SJCRH30 (cell line): ENCODE measurements at regions not wholly inside any gene's neighbourhood (a gene's known extent, or its start where the extent isn't known, plus 50 kb on each side); places are given as distances from the start of the nearest gene placed in this dataset.
"Not testable (repeated sequence)": the region's sequence is repeated elsewhere in the genome, so short reads cannot be mapped to it uniquely, and the experiment has no call there.

Experiments used
- DNase-seq, 2 experiments: peaks; one replicate each; pipeline ENCODE4 v3.0.0-alpha.2; 2015 to 2020
- H3K27ac ChIP-seq: fragments of 250-450 bp; sonication (Bioruptor Pico); 2 replicates; pipeline ENCODE4 v1.5.1; 2020; ENCODE audit warnings: mild to moderate bottlenecking, moderate library complexity
- H3K27me3 ChIP-seq: fragments of 250-450 bp; sonication (Bioruptor Pico); 2 replicates; pipeline ENCODE4 v1.5.1; 2020; ENCODE audit warnings: mild to moderate bottlenecking, moderate library complexity
- H3K36me3 ChIP-seq: fragments of 250-450 bp; sonication (Bioruptor Pico); 2 replicates; pipeline ENCODE4 v1.5.1; 2020; ENCODE audit warnings: mild to moderate bottlenecking, moderate library complexity
- H3K4me1 ChIP-seq: fragments of 250-450 bp; sonication (Bioruptor Pico); 2 replicates; pipeline ENCODE4 v1.5.1; 2020; ENCODE audit warnings: mild to moderate bottlenecking, moderate library complexity
- H3K4me3 ChIP-seq: fragments of 250-450 bp; sonication (Bioruptor Pico); 2 replicates; pipeline ENCODE4 v1.5.1; 2020; ENCODE audit warnings: mild to moderate bottlenecking, moderate library complexity
- H3K9me3 ChIP-seq: fragments of 250-450 bp; sonication (Bioruptor Pico); replicated peaks from 2 replicates; pipeline ENCODE4 v1.5.1; 2020; ENCODE audit warnings: mild to moderate bottlenecking, moderate library complexity

- H3K27ac ChIP-seq, result no peak overlapping the region
- H3K9me3 ChIP-seq, result no peaks in the 10 kb centered on the region
- H3K36me3 ChIP-seq, result no peaks in the 10 kb centered on the region
- DNase-seq, result no peak
- no peaks in the 10 kb centered on the region for H3K4me1 ChIP-seq
- no peaks in the 10 kb centered on the region for H3K27me3 ChIP-seq
- H3K4me3 ChIP-seq, result no peak overlapping the region
Observed at GRCh38 chr7:46089281-46089680, 168.2 kb upstream of the IGFBP3 start.

GRCh38 chr7:46088486-46088885 is 167.4 kb upstream of the IGFBP3 start:
- not testable (repeated sequence) for H3K9me3 ChIP-seq, H3K36me3 ChIP-seq, DNase-seq, H3K27me3 ChIP-seq, H3K4me3 ChIP-seq, H3K4me1 ChIP-seq, H3K27ac ChIP-seq

GRCh38 chr7:46080595-46081159 is 159.6 kb upstream of the IGFBP3 start:
- Histone ChIP-seq H3K9me3 (no peaks in the 10 kb centered on the region), H3K4me3 (no peak overlapping the region)

GRCh38 chr7:46079421-46079820 is 158.3 kb upstream of the IGFBP3 start:
- Histone ChIP-seq H3K36me3 (no peaks in the 10 kb centered on the region), H3K4me3 (no peak overlapping the region), H3K27ac (no peak overlapping the region), H3K4me1 (no peaks in the 10 kb centered on the region), H3K9me3 (no peaks in the 10 kb centered on the region), H3K27me3 (no peaks in the 10 kb centered on the region)
- no peak for DNase-seq

More at GRCh38 chr7:46080595-46081159, 159.6 kb upstream of the IGFBP3 start:
- DNase-seq, result no peak
- no peaks in the 10 kb centered on the region for H3K27me3 ChIP-seq
- H3K36me3 ChIP-seq, result no peaks in the 10 kb centered on the region
- H3K4me1 ChIP-seq, result no peaks in the 10 kb centered on the region
- no peak overlapping the region for H3K27ac ChIP-seq

- no peaks in the 10 kb centered on the region for H3K27me3 ChIP-seq
- no peaks in the 10 kb centered on the region for H3K9me3 ChIP-seq
- H3K4me1 ChIP-seq, result no peaks in the 10 kb centered on the region
- DNase-seq, result no peak
- H3K4me3 ChIP-seq, result no peak overlapping the region
- no peaks in the 10 kb centered on the region for H3K36me3 ChIP-seq
- H3K27ac ChIP-seq, result no peak overlapping the region
Observed at GRCh38 chr7:46076527-46076926, 155.5 kb upstream of the IGFBP3 start.

- Histone ChIP-seq H3K4me3 (no peak overlapping the region), H3K4me1 (no peaks in the 10 kb centered on the region), H3K27me3 (no peaks in the 10 kb centered on the region), H3K27ac (no peak overlapping the region), H3K36me3 (no peaks in the 10 kb centered on the region), H3K9me3 (0 out of 2 replicates have a peak, but pooled peaks cover 3% of the 10 kb centered on the region)
- no peak for DNase-seq
Observed at GRCh38 chr7:46072722-46073121, 151.7 kb upstream of the IGFBP3 start.

GRCh38 chr7:46071601-46072000 is 150.5 kb upstream of the IGFBP3 start:
- Histone ChIP-seq H3K4me1 (no peaks in the 10 kb centered on the region), H3K4me3 (no peak overlapping the region), H3K36me3 (no peaks in the 10 kb centered on the region), H3K27ac (no peak overlapping the region), H3K9me3 (0 out of 2 replicates have a peak, but pooled peaks cover 3% of the 10 kb centered on the region), H3K27me3 (no peaks in the 10 kb centered on the region)
- DNase-seq, result no peak

- no peak for DNase-seq
- no peak overlapping the region for H3K27ac ChIP-seq
- no peaks in the 10 kb centered on the region for H3K27me3 ChIP-seq
- 0 out of 2 replicates have a peak, but pooled peaks cover 3% of the 10 kb centered on the region for H3K9me3 ChIP-seq
- H3K36me3 ChIP-seq, result no peaks in the 10 kb centered on the region
- no peak overlapping the region for H3K4me3 ChIP-seq
- no peaks in the 10 kb centered on the region for H3K4me1 ChIP-seq
Observed at GRCh38 chr7:46071076-46071475, 150.0 kb upstream of the IGFBP3 start.

GRCh38 chr7:46068159-46068558 is 147.1 kb upstream of the IGFBP3 start:
- Histone ChIP-seq H3K4me1 (no peaks in the 10 kb centered on the region), H3K9me3 (0 out of 2 replicates have a peak, but pooled peaks cover 3% of the 10 kb centered on the region), H3K27ac (no peak overlapping the region), H3K4me3 (no peak overlapping the region), H3K27me3 (no peaks in the 10 kb centered on the region), H3K36me3 (no peaks in the 10 kb centered on the region)
- no peak for DNase-seq

GRCh38 chr7:46059308-46060020 is 138.4 kb upstream of the IGFBP3 start:
- Histone ChIP-seq H3K9me3 (no peaks in the 10 kb centered on the region), H3K27ac (no peak overlapping the region), H3K4me3 (no peak overlapping the region), H3K27me3 (no peaks in the 10 kb centered on the region), H3K36me3 (no peaks in the 10 kb centered on the region), H3K4me1 (no peaks in the 10 kb centered on the region)
- no peak for DNase-seq

- H3K36me3 ChIP-seq, result no peaks in the 10 kb centered on the region
- H3K27ac ChIP-seq, result no peak overlapping the region
- H3K4me3 ChIP-seq, result no peak overlapping the region
- no peaks in the 10 kb centered on the region for H3K27me3 ChIP-seq
- no peaks in the 10 kb centered on the region for H3K9me3 ChIP-seq
- DNase-seq, result no peak
- no peaks in the 10 kb centered on the region for H3K4me1 ChIP-seq
Observed at GRCh38 chr7:46058086-46058823, 137.2 kb upstream of the IGFBP3 start.

GRCh38 chr7:46054915-46055314 is 133.8 kb upstream of the IGFBP3 start:
- Histone ChIP-seq H3K36me3 (no peaks in the 10 kb centered on the region), H3K27me3 (no peaks in the 10 kb centered on the region), H3K27ac (no peak overlapping the region), H3K9me3 (no peaks in the 10 kb centered on the region), H3K4me1 (no peaks in the 10 kb centered on the region), H3K4me3 (no peak overlapping the region)
- no peak for DNase-seq

- H3K4me3 ChIP-seq, result no peak overlapping the region
Observed at GRCh38 chr7:46054272-46054671, 133.2 kb upstream of the IGFBP3 start.

GRCh38 chr7:46047581-46047980 is 126.5 kb upstream of the IGFBP3 start:
- Histone ChIP-seq H3K4me1 (no peaks in the 10 kb centered on the region), H3K36me3 (no peaks in the 10 kb centered on the region), H3K4me3 (no peak overlapping the region), H3K27me3 (no peaks in the 10 kb centered on the region), H3K27ac (no peak overlapping the region), H3K9me3 (peaks cover 6% of the 10 kb centered on the region; the same call in 1 of the 2 replicates)
- DNase-seq, result no peak

More at GRCh38 chr7:46054272-46054671, 133.2 kb upstream of the IGFBP3 start:
- no peak for DNase-seq
- Histone ChIP-seq H3K9me3 (no peaks in the 10 kb centered on the region), H3K27me3 (no peaks in the 10 kb centered on the region), H3K27ac (no peak overlapping the region), H3K4me1 (no peaks in the 10 kb centered on the region), H3K36me3 (no peaks in the 10 kb centered on the region)

- not testable (repeated sequence) for H3K4me1 ChIP-seq, H3K27ac ChIP-seq, H3K36me3 ChIP-seq, DNase-seq, H3K4me3 ChIP-seq, H3K9me3 ChIP-seq, H3K27me3 ChIP-seq
Observed at GRCh38 chr7:46043338-46043737, 122.3 kb upstream of the IGFBP3 start.
